Nephron progenitor cell (in vitro differentiated cells): ENCODE measurements at regions not wholly inside any gene's neighbourhood (a gene's known extent, or its start where the extent isn't known, plus 50 kb on each side); places are given as distances from the start of the nearest gene placed in this dataset.
A peak's percentile ranks its signal among the peaks of the same experiment; 100 is the strongest.
"Not testable (repeated sequence)": the region's sequence is repeated elsewhere in the genome, so short reads cannot be mapped to it uniquely, and the experiment has no call there.

Experiments used
- DNase-seq: peaks from one replicate; pipeline ENCODE4 v3.0.0; 2021
- H3K27ac Mint-ChIP-seq: 2 replicates; pipeline ENCODE4 v1.8.0; 2021; ENCODE audit warnings: mild to moderate bottlenecking, moderate library complexity, mixed read lengths
- H3K27me3 Mint-ChIP-seq: 2 replicates; pipeline ENCODE4 v1.8.0; 2021; ENCODE audit warnings: mild to moderate bottlenecking, low read depth, mixed read lengths; ENCODE audit not compliant: poor library complexity
- H3K36me3 Mint-ChIP-seq: 2 replicates; pipeline ENCODE4 v1.8.0; 2021; ENCODE audit warnings: low read depth, mixed read lengths
- H3K4me1 Mint-ChIP-seq: 2 replicates; pipeline ENCODE4 v1.8.0; 2021; ENCODE audit warnings: mixed read lengths
- H3K4me3 Mint-ChIP-seq: 2 replicates; pipeline ENCODE4 v1.8.0; 2021; ENCODE audit warnings: mild to moderate bottlenecking, moderate library complexity, mixed read lengths
- H3K9me3 Mint-ChIP-seq: 2 replicates; pipeline ENCODE4 v1.8.0; 2021; ENCODE audit warnings: mild to moderate bottlenecking, moderate library complexity, mixed read lengths
- TF ChIP-seq, protein P1 (sequence below): fragments of 200-600 bp; sonication (generic); IDR thresholded peaks from 2 replicates; pipeline ENCODE4 v1.5.0; 2021; ENCODE audit warnings: antibody characterized with exemption

DNA sequence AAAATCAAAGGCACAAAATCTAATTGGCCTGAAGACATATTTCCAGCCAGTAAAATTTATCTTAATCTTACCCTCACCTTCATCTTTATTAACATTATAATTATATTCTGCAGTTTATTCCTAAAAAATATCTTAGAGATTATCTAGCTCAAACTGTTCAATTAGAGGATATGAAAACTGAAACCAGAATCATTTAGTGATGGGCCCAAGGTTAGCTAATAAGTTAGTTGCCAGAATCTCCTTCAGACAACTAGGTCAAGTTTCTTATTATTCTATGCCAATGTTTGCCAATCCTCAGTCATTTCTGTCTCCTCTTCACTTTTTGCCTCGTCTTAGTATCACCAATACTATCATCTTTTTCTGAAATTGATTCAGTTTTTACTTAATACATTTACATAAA is 56.0 kb upstream of the RASA1 start:
- Mint-ChIP-seq H3K4me3 (no peak overlapping the region), H3K4me1 (no peaks in the 10 kb centered on the region), H3K36me3 (no peaks in the 10 kb centered on the region), H3K27ac (no peak overlapping the region), H3K27me3 (no peaks in the 10 kb centered on the region), H3K9me3 (peaks cover 8% of the 10 kb centered on the region)
- TF ChIP-seq, protein P1, sequence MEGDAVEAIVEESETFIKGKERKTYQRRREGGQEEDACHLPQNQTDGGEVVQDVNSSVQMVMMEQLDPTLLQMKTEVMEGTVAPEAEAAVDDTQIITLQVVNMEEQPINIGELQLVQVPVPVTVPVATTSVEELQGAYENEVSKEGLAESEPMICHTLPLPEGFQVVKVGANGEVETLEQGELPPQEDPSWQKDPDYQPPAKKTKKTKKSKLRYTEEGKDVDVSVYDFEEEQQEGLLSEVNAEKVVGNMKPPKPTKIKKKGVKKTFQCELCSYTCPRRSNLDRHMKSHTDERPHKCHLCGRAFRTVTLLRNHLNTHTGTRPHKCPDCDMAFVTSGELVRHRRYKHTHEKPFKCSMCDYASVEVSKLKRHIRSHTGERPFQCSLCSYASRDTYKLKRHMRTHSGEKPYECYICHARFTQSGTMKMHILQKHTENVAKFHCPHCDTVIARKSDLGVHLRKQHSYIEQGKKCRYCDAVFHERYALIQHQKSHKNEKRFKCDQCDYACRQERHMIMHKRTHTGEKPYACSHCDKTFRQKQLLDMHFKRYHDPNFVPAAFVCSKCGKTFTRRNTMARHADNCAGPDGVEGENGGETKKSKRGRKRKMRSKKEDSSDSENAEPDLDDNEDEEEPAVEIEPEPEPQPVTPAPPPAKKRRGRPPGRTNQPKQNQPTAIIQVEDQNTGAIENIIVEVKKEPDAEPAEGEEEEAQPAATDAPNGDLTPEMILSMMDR: no peak
- DNase-seq: no peak

DNA sequence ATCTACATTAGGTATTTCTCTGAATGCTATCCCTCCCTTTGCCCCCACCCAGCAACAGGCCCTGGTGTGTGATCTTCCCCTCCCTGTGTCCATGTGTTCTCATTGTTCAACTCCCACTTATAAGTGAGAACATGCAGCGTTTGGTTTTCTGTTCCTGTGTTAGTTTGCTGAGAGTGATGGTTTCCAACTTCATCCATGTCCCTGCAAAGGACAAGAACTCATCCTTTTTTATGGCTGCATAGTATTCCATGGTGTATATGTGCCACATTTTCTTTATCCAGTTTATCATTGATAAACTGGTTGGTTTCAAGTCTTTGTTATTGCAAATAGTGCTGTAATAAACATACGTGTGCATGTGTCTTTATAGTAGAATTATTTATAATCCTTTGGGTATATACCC is 55.5 kb upstream of the RASA1 start:
- not testable (repeated sequence) for H3K4me1 Mint-ChIP-seq, H3K4me3 Mint-ChIP-seq, H3K9me3 Mint-ChIP-seq

DNA sequence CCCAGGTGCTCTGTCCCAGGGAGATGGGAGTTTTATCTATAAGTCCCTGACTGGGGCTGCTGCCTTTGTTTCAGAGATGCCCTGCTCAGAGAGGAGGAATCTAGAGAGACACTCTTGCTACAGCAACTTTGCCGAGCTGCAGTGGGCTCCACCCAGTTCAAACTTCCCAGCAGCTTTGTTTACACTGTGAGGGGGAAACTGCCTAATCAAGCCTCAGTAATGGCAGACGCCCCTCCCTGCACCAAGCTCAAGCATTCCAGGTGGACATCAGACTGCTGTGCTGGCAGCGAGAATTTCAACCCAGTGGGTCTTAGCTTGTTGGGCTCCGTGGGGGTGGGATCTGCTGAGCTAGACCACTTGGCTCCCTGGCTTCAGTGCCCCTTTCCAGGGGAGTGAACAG is 50.2 kb upstream of the RASA1 start:
- H3K4me3 Mint-ChIP-seq, H3K4me1 Mint-ChIP-seq, H3K9me3 Mint-ChIP-seq, H3K36me3 Mint-ChIP-seq, H3K27ac Mint-ChIP-seq, H3K27me3 Mint-ChIP-seq: not testable (repeated sequence)
- DNase-seq: peak; percentile 2

More for the DNA sequence above, 55.5 kb upstream of the RASA1 start:
- not testable (repeated sequence) for H3K36me3 Mint-ChIP-seq, H3K27ac Mint-ChIP-seq, DNase-seq, H3K27me3 Mint-ChIP-seq
